IMR-90 (cell line): ENCODE measurements at regions not wholly inside any gene's neighbourhood (a gene's known extent, or its start where the extent isn't known, plus 50 kb on each side); places are given as distances from the start of the nearest gene placed in this dataset.

Experiments used
- ATAC-seq: fragments of 200-7000 bp; cut with Tn5 transposase; 2 replicates; pipeline ENCODE4 v1.9.1; 2020; ENCODE audit warnings: low read depth, mild to moderate bottlenecking, moderate library complexity
- BruUV-seq: library from RNA; stranded (reverse); fragments of 400-500 nt; replicated peaks from 2 replicates; lab custom pipeline; 2021; lab: Mats Ljungman, UMichigan
- CTCF ChIA-PET: fragments of 300-600 bp; formaldehyde crosslinking; extraction: SDS; loops from one replicate; lab custom pipeline; 2021; ENCODE audit warnings: antibody characterized with exemption; lab: Yijun Ruan, JAX
- POLR2A ChIA-PET: fragments of 300-600 bp; sonication (Branson Sonifier 250); formaldehyde crosslinking; loops from one replicate; lab custom pipeline; 2022; ENCODE audit warnings: antibody characterized with exemption; ENCODE audit not compliant: unreplicated experiment; lab: Charles Lee
- DNase-seq: peaks from one replicate; pipeline ENCODE4 v3.0.0; 2013
- H2AFZ ChIP-seq: replicated peaks from 2 replicates; pipeline ENCODE3; 2013; ENCODE audit warnings: low read length, mild to moderate bottlenecking; ENCODE audit not compliant: poor library complexity
- H2AK5ac ChIP-seq: 2 replicates; pipeline ENCODE4 v1.6.1; 2013; ENCODE audit warnings: low read depth, low read length, inconsistent platforms
- H2AK9ac ChIP-seq: replicated peaks from 2 replicates; pipeline ENCODE3; 2013; ENCODE audit warnings: mild to moderate bottlenecking, low read depth, low read length, moderate library complexity; ENCODE audit not compliant: poor library complexity
- H2BK120ac ChIP-seq: 2 replicates; pipeline ENCODE4 v1.6.1; 2013; ENCODE audit warnings: low read depth, low read length, inconsistent platforms
- H2BK15ac ChIP-seq: 3 replicates; pipeline ENCODE4 v1.6.1; 2013; ENCODE audit warnings: low read depth, low read length, inconsistent platforms
- H2BK20ac ChIP-seq: 2 replicates; pipeline ENCODE4 v1.6.1; 2013; ENCODE audit warnings: low read depth, mild to moderate bottlenecking, inconsistent platforms, low read length, moderate library complexity
- H2BK5ac ChIP-seq: 2 replicates; pipeline ENCODE4 v1.6.1; 2013; ENCODE audit warnings: mild to moderate bottlenecking, low read depth, low read length, inconsistent platforms; ENCODE audit not compliant: poor library complexity, severe bottlenecking
- H3K14ac ChIP-seq: replicated peaks from 2 replicates; pipeline ENCODE4 v1.6.1; 2013; ENCODE audit warnings: low read depth, low read length, inconsistent platforms
- H3K18ac ChIP-seq: 2 replicates; pipeline ENCODE4 v1.6.1; 2013; ENCODE audit warnings: low read depth, low read length, control low read depth
- H3K23ac ChIP-seq: 2 replicates; pipeline ENCODE4 v1.6.1; 2013; ENCODE audit warnings: low read depth, low read length, inconsistent platforms
- H3K27ac ChIP-seq: 2 replicates; pipeline ENCODE4 v1.5.1; 2013; ENCODE audit warnings: mild to moderate bottlenecking, control low read depth, low read length; ENCODE audit not compliant: insufficient read depth
- H3K27me3 ChIP-seq: 2 replicates; pipeline ENCODE4 v1.6.1; 2013; ENCODE audit warnings: low read length; ENCODE audit not compliant: control insufficient read depth, insufficient read depth
- H3K36me3 ChIP-seq: 2 replicates; pipeline ENCODE4 v1.6.1; 2013; ENCODE audit warnings: low read length, mixed read lengths; ENCODE audit not compliant: control insufficient read depth, insufficient read depth
- H3K4ac ChIP-seq: 2 replicates; pipeline ENCODE4 v1.6.1; 2013; ENCODE audit warnings: low read depth, low read length, inconsistent platforms
- H3K4me1 ChIP-seq: 2 replicates; pipeline ENCODE4 v1.6.1; 2013; ENCODE audit warnings: low read length, mixed read lengths; ENCODE audit not compliant: control insufficient read depth, insufficient read depth
- H3K4me2 ChIP-seq: 2 replicates; pipeline ENCODE4 v1.6.1; 2013; ENCODE audit warnings: low read depth, mild to moderate bottlenecking, control low read depth, low read length, moderate library complexity
- H3K4me3 ChIP-seq: 2 replicates; pipeline ENCODE4 v1.5.1; 2013; ENCODE audit warnings: low read depth, mild to moderate bottlenecking, control low read depth, low read length, moderate library complexity; ENCODE audit not compliant: insufficient read depth
- H3K56ac ChIP-seq: 2 replicates; pipeline ENCODE4 v1.6.1; 2013; ENCODE audit warnings: low read length, inconsistent platforms; ENCODE audit not compliant: insufficient read depth; ENCODE audit errors: extremely low read depth
- H3K79me1 ChIP-seq, 2 experiments: 2 replicates each; pipeline ENCODE4 v1.6.1; 2013; ENCODE audit warnings: low read length in 2 of 2, inconsistent platforms in 1 of 2, low read depth in 1 of 2
- H3K9ac ChIP-seq: 2 replicates; pipeline ENCODE4 v1.6.1; 2013; ENCODE audit warnings: low read depth, low read length, control low read depth
- H3K9me1 ChIP-seq: 2 replicates; pipeline ENCODE4 v1.6.1; 2013; ENCODE audit warnings: low read length, inconsistent platforms; ENCODE audit not compliant: insufficient read depth
- H3K9me3 ChIP-seq: 2 replicates; pipeline ENCODE4 v1.6.1; 2013; ENCODE audit warnings: low read length; ENCODE audit not compliant: control insufficient read depth, insufficient read depth
- H4K20me1 ChIP-seq: 2 replicates; pipeline ENCODE4 v1.6.1; 2013; ENCODE audit warnings: low read length, inconsistent platforms; ENCODE audit not compliant: insufficient read depth
- H4K5ac ChIP-seq: 2 replicates; pipeline ENCODE4 v1.6.1; 2013; ENCODE audit warnings: mild to moderate bottlenecking, low read depth, low read length, control low read depth
- H4K8ac ChIP-seq, 2 experiments: 2 replicates each; pipeline ENCODE4 v1.6.1; 2013; ENCODE audit warnings: low read depth in 2 of 2, low read length in 2 of 2, control low read depth in 1 of 2, inconsistent platforms in 1 of 2
- H4K91ac ChIP-seq: 2 replicates; pipeline ENCODE4 v1.6.1; 2013; ENCODE audit warnings: low read depth, low read length, inconsistent platforms; ENCODE audit not compliant: insufficient read depth
- BHLHE40 ChIP-seq: fragments of 150-350 bp; IDR thresholded peaks from 2 replicates; pipeline ENCODE4 v1.6.1; 2016; ENCODE audit warnings: mild to moderate bottlenecking, low read depth, low read length
- CEBPB ChIP-seq: IDR thresholded peaks from 2 replicates; pipeline ENCODE4 v1.6.1; 2012; ENCODE audit warnings: low read depth, low read length, improper control_type of control experiment
- CHD1 ChIP-seq: IDR thresholded peaks from 2 replicates; pipeline ENCODE4 v1.6.1; 2012; ENCODE audit warnings: low read depth, low read length, improper control_type of control experiment
- POLR2A ChIP-seq: IDR thresholded peaks from 2 replicates; pipeline ENCODE4 v1.6.1; 2012; ENCODE audit warnings: mild to moderate bottlenecking, low read depth, low read length
- RAD21 ChIP-seq: IDR thresholded peaks from 2 replicates; pipeline ENCODE4 v1.6.1; 2012; ENCODE audit warnings: low read length, improper control_type of control experiment
- RCOR1 ChIP-seq: IDR thresholded peaks from 2 replicates; pipeline ENCODE4 v1.6.1; 2012; ENCODE audit warnings: mild to moderate bottlenecking, low read length, improper control_type of control experiment; ENCODE audit not compliant: insufficient replicate concordance
- WGBS, 2 experiments: methylation state at CpG; one replicate each; pipeline versions ENCODE4 v1.1.5 to v1.1.7; 2013; ENCODE audit warnings: missing lambda C conversion rate in 2 of 2; ENCODE audit not compliant: insufficient read length in 1 of 2; ENCODE audit errors: extremely low coverage in 2 of 2; 5-methylcytosine and 5-hydroxymethylcytosine counted together
- dilution Hi-C: fragments of 300-500 bp; cut with HindIII; formaldehyde crosslinking; loops from one replicate; pipeline ENCODE4 v1.14.3; 2018; ENCODE audit warnings: low sequenced_read_pairs; ENCODE audit not compliant: unreplicated experiment
- in situ Hi-C: fragments of 300-500 bp; cut with MboI; formaldehyde crosslinking; loops from 3 replicates; pipeline ENCODE4 v1.14.3; 2019; ENCODE audit warnings: low sequenced_read_pairs, inconsistent platforms, mixed read lengths
- intact Hi-C: fragments of 100-400 bp; cut with micrococcal nuclease; formaldehyde crosslinking; loops from 2 replicates; pipeline ENCODE4 v1.10.0; 2022
- TF ChIP-seq, protein P1 (sequence below): fragments of 150-350 bp; IDR thresholded peaks from 2 replicates; pipeline ENCODE4 v1.6.1; 2016; ENCODE audit warnings: low read depth, mild to moderate bottlenecking, low read length, moderate library complexity, borderline replicate concordance

DNA sequence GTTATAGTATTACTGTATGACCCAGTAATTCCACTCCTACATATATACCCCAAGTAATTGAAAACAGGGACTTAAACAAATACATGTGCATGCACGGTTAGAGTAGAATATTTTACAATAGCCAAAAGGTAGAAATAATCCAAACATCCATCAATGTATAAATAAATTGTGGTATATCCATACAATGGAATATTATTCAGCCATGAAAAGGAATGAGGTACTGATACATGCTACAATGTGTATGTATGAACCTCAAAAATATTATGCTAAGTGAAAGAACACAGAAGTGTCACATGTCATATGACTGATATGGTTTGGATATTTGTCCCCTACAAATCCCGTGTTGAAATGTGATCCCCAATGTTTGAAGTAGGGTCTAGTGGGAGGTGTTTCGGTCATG is 560.8 kb upstream of the LARGE1 start:
- Histone ChIP-seq H3K79me1 (no peaks in the 10 kb centered on the region), H3K9ac (no peak overlapping the region), H3K18ac (no peak overlapping the region), H3K4me1 (no peaks in the 10 kb centered on the region), H3K4me3 (no peak overlapping the region), H2BK120ac (no peak overlapping the region), H2AK9ac (no peak overlapping the region), H4K20me1 (no peaks in the 10 kb centered on the region), H3K27me3 (no peaks in the 10 kb centered on the region), H2AFZ (no peak overlapping the region), H3K4me2 (no peak overlapping the region), H4K5ac (no peak overlapping the region), H3K23ac (no peak overlapping the region), H3K9me1 (no peaks in the 10 kb centered on the region), H4K8ac (no peak overlapping the region), H4K91ac (no peak overlapping the region), H2BK15ac (no peak overlapping the region), H2BK5ac (no peak overlapping the region), H3K4ac (no peak overlapping the region), H3K56ac (no peak overlapping the region), H3K9me3 (peaks cover 36% of the 10 kb centered on the region), H3K36me3 (no peaks in the 10 kb centered on the region), H3K14ac (no peak overlapping the region), H3K27ac (no peak overlapping the region), H2AK5ac (no peak overlapping the region), H2BK20ac (no peak overlapping the region)
- POLR2A ChIA-PET, result no interaction called here
- in situ Hi-C loops (no loop called here), dilution Hi-C loops (no loop called here), intact Hi-C loops (no loop called here)
- no TSS peak for BruUV-seq
- WGBS, 2 experiments, result no CpG with 5 or more reads among the region's 3 CpGs
- no peak for ATAC-seq
- DNase-seq, result no peak
- CTCF ChIA-PET, result no interaction called here
- TF ChIP-seq RAD21 (no peak), BHLHE40 (no peak), CHD1 (no peak), CEBPB (no peak), RCOR1 (no peak), POLR2A (no peak)
- TF ChIP-seq, protein P1, sequence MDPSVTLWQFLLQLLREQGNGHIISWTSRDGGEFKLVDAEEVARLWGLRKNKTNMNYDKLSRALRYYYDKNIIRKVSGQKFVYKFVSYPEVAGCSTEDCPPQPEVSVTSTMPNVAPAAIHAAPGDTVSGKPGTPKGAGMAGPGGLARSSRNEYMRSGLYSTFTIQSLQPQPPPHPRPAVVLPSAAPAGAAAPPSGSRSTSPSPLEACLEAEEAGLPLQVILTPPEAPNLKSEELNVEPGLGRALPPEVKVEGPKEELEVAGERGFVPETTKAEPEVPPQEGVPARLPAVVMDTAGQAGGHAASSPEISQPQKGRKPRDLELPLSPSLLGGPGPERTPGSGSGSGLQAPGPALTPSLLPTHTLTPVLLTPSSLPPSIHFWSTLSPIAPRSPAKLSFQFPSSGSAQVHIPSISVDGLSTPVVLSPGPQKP, result no peak
